ENCODE measurements at regions not wholly inside any gene's neighbourhood (a gene's known extent, or its start where the extent isn't known, plus 50 kb on each side); places are given as distances from the start of the nearest gene placed in this dataset.
"Not testable (repeated sequence)": the region's sequence is repeated elsewhere in the genome, so short reads cannot be mapped to it uniquely, and the experiment has no call there.

DNA sequence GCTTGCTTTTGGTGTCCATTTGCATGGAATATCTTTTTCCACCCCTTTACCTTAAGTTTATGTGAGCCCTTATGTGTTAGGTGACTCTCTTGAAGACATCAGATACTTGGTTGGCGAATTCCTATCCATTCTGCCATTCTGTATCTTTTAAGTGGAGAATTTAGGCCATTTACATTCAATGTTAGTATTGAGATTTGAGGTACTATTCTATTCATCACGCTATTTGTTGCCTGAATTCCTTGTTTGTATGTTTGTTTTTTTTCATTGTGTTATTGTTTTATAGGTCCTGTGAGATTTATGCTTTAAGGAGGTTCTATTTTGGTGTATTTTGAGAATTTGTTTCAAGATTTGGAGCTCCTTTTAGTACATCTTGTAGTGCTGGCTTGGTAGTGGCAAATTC is 238.3 kb upstream of the LYPLAL1 start:
- TF ChIP-seq, protein P1, sequence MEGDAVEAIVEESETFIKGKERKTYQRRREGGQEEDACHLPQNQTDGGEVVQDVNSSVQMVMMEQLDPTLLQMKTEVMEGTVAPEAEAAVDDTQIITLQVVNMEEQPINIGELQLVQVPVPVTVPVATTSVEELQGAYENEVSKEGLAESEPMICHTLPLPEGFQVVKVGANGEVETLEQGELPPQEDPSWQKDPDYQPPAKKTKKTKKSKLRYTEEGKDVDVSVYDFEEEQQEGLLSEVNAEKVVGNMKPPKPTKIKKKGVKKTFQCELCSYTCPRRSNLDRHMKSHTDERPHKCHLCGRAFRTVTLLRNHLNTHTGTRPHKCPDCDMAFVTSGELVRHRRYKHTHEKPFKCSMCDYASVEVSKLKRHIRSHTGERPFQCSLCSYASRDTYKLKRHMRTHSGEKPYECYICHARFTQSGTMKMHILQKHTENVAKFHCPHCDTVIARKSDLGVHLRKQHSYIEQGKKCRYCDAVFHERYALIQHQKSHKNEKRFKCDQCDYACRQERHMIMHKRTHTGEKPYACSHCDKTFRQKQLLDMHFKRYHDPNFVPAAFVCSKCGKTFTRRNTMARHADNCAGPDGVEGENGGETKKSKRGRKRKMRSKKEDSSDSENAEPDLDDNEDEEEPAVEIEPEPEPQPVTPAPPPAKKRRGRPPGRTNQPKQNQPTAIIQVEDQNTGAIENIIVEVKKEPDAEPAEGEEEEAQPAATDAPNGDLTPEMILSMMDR (IDR thresholded peaks at IDR 0.05): not testable (repeated sequence)
- TF ChIP-seq POLR2AphosphoS5 (IDR thresholded peaks at IDR 0.05): not testable (repeated sequence)
